ENCODE measurements at regions not wholly inside any gene's neighbourhood (a gene's known extent, or its start where the extent isn't known, plus 50 kb on each side); places are given as distances from the start of the nearest gene placed in this dataset.

GRCh38 chr6:106764353-106764980 lies 135.1 kb downstream of the QRSL1 start:
- SMC1A ChIA-PET (ENCODE audit: uncharacterized antibody, unreplicated experiment) = no interaction called here
- RAD21 ChIA-PET (ENCODE audit: unreplicated experiment) = no interaction called here
- intact Hi-C loops (cut with micrococcal nuclease; ENCODE audit: unreplicated experiment) (no loop called here), in situ Hi-C loops (cut with MboI) (no loop called here)
- no peak for DNase-seq (ENCODE audit: low read depth, low spot score)
- no peaks in the 10 kb centered on the region for H4K20me1 ChIP-seq (ENCODE audit: control insufficient read depth, insufficient read depth)
- no peak for FAIRE-seq
- no peaks in the 10 kb centered on the region for H3K27me3 ChIP-seq (replicated peaks in 1 of 2; ENCODE audit: control insufficient read depth in 2 of 2, insufficient read depth in 2 of 2, low read length in 1 of 2)
- H3K4me2 ChIP-seq (ENCODE audit: control insufficient read depth, insufficient read depth) = no peak overlapping the region
- POLR2A ChIA-PET = no interaction called here
- no peak overlapping the region for H3K4me3 ChIP-seq
- H3K36me3 ChIP-seq (ENCODE audit: control insufficient read depth in 2 of 2, insufficient read depth in 2 of 2, low read length in 1 of 2) = no peaks in the 10 kb centered on the region
- 13% methylated on average over 2 of the region's 2 CpGs for WGBS (ENCODE audit: insufficient coverage, insufficient replicate concordance, low lambda C conversion rate, missing lambda C conversion rate)
- CTCF ChIA-PET = no interaction called here
- ATAC-seq = no peak
- no peaks in the 10 kb centered on the region for H3K79me2 ChIP-seq (ENCODE audit: control insufficient read depth, insufficient read depth, low read length)
- no peaks in the 10 kb centered on the region; the same call in 2 of the 3 replicates for H3K9me3 ChIP-seq (replicated peaks; ENCODE audit: control insufficient read depth, insufficient read depth, low read length)
- no peaks in the 10 kb centered on the region for H3K4me1 ChIP-seq (ENCODE audit: control insufficient read depth, insufficient read depth, low read length)
- no peak overlapping the region for H3K9ac ChIP-seq (ENCODE audit: control insufficient read depth, insufficient read depth, low read length)
- BruUV-seq (replicated peaks) = no TSS peak
- no peak overlapping the region for H2AFZ ChIP-seq (ENCODE audit: control insufficient read depth, low read depth, low read length)
- no peak overlapping the region for H3K27ac ChIP-seq (ENCODE audit: control insufficient read depth, insufficient read depth)
- TF ChIP-seq ZNF592 (IDR thresholded peaks at IDR 0.05) (no peak), SP1 (IDR thresholded peaks at IDR 0.05; ENCODE audit: low read depth, low read length) (no peak), CEBPZ (IDR thresholded peaks at IDR 0.05; ENCODE audit: low read depth, low read length) (no peak), RBBP5 (conservative IDR thresholded peaks at IDR 0.05) (no peak), NFYA (IDR thresholded peaks at IDR 0.05; ENCODE audit: borderline replicate concordance, low read depth, low read length) (no peak), NFYB (IDR thresholded peaks at IDR 0.05; ENCODE audit: insufficient read depth, low read depth, low read length) (no peak), FOXM1 (IDR thresholded peaks at IDR 0.05; ENCODE audit: low read depth, low read length) (no peak), MXI1 (IDR thresholded peaks at IDR 0.05; ENCODE audit: low read depth, low read length) (no peak), JUNB (IDR thresholded peaks at IDR 0.05) (no peak), E4F1 (IDR thresholded peaks at IDR 0.05; ENCODE audit: borderline replicate concordance, partially characterized antibody) (no peak), SUPT20H (IDR thresholded peaks at IDR 0.05; ENCODE audit: borderline replicate concordance, control insufficient read depth, low read depth, low read length) (no peak), PKNOX1 (IDR thresholded peaks at IDR 0.05) (no peak), SMAD5 (IDR thresholded peaks at IDR 0.05; ENCODE audit: low read depth) (no peak), ESRRA (IDR thresholded peaks at IDR 0.05; ENCODE audit: low read length) (no peak)
